ENCODE measurements at regions not wholly inside any gene's neighbourhood (a gene's known extent, or its start where the extent isn't known, plus 50 kb on each side); places are given as distances from the start of the nearest gene placed in this dataset.

GRCh38 chr1:29466258-29466657 is 229.9 kb downstream of the PTPRU start:
- intact Hi-C loops (cut with micrococcal nuclease): no loop called here

GRCh38 chr1:29465755-29466154 is 229.4 kb downstream of the PTPRU start:
- intact Hi-C loops (cut with micrococcal nuclease): no loop called here

- intact Hi-C loops (cut with micrococcal nuclease): no loop called here
Observed at GRCh38 chr1:29462096-29462495, 225.8 kb downstream of the PTPRU start.

- intact Hi-C loops (cut with micrococcal nuclease): no loop called here
Observed at GRCh38 chr1:29461115-29461739, 224.9 kb downstream of the PTPRU start.

DNA sequence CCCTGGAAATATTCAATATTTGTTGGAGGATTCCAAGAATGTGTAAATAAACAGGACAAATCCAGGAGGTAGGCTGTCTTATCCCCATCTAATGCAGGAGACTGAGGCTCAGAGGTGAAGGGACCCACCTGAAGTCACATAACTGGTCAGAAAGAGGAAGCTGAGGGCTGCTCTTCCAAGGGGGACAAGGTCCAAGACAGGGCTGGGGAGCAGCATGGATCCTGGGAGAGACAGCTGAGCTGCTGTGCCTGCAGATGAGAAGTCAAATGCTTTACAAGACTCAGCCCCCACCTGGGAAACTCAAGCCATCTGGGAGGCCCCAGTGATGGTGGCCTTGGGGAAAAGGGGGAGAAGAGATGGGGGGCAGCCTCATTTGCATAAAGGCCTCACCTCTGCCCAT is 224.4 kb downstream of the PTPRU start:
- intact Hi-C loops (cut with micrococcal nuclease): no loop called here

DNA sequence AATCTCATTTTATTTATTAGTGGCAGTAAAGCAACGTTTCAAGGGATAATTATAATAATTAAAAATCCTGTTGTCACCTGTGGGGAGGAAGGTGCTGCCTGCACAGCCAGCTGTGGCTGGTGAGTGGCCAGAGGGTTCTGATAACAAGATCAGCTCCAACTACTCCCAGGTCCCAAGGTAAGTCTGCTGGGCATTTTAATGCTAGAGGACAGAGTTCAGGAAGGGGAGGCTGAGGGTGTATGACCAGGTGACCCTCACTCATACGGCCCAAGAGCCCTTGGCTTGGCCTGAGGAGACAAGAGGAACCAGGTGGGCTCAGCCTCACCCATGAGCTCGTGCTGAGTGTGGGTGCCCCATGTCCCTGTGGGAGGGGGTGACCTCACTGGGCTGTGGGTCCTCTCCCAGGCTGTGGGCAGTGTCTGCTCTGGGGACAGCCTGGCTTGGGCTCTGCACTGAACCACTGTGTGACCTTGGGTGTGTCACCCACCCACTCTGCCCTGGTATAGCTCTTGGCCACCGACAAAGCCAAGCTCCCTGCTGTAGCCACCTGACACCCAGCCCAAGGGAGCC is 223.8 kb downstream of the PTPRU start:
- intact Hi-C loops (cut with micrococcal nuclease): no loop called here

DNA sequence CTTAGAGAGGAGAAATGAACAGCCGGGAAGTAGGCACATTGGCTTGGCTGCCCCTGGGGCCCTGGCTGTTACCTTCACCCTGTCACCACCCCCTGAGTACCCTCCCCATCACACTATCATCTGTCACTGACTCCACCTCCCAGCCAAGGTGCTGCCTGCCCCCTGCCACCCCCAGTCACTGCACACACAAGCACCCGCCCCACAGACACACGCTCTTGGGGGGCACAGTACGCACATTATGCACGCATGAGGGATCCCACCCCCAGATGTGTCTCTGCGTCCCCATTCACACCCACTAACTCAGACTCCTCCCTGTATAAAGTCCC is 223.3 kb downstream of the PTPRU start:
- intact Hi-C loops (cut with micrococcal nuclease): no loop called here

DNA sequence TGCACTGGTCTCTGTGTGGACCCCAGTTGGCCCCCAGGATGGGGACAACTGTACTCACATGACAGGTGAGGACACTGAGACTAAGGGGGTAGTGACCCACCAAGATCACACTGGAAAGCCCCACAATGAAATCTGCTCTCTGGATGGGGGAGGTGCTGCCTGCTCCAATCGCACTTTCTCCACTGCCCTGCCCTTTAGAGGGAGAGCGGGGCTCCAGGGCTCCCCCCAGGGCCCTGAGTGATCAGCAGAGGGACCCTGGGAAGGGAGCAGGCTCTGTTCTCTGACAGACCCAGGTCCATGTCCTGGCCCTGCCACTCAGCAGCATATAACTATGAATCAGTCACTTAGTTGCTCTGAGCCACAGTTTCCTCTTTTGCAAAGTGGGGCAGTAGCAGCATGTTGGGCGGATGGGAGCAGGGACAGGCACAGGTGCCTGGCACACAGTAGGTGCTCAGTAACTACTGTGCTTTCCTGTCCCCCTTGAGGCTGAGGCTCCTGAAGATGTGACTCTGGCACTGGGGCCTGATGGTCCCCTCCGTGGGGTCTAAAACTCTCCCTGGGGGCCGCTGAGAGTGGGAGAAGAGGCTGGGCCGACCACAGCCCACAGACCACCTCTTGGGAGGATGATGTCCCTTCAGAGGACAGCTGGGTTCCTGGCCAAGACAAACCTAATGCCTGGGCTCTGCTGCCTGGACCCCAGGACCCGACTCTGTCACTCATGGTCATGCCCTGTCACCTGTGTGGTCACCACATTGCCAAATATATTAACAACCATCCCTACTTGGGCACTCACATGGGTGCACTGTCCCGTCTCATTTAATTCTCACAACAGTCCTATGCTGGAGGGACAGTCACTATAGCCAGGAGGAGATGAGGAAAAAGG is 222.7 kb downstream of the PTPRU start:
- intact Hi-C loops (cut with micrococcal nuclease): no loop called here

- intact Hi-C loops (cut with micrococcal nuclease): no loop called here
Observed at GRCh38 chr1:29457496-29458368, 221.4 kb downstream of the PTPRU start.

DNA sequence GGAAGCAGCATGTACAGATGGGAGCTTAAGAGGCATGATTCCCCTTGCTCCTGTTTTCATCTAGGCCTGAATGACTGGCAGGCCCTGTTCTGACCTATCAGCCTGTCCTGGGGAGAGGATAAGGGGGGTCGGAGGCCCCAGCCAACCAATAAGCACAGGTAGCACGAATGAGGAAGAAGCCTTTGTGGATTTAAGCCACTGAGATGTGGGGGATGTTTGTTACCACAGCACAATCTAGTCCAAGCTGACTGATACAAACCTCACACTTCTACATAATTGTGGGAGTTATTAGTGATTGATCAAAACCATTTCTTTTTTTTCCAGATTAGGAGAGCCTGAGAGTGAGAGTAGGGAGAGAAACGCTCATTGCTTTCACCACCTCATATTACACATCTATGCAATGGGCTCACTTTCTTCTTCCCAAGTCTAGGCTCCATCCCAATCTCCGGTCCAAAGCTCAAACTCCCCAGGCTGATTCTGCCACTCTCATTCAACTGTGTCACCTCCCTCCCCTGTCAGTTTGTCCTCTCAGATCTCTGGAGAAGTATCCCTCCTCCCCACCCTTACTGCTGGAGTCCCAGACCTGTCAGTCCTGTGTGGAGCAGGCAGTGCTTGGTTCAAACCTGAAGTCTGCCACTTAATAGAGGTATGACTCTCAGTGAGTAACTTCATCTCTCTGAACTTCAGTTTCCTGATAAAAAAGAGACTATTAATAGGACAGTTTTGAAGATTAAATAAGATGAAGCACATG is 220.5 kb downstream of the PTPRU start:
- intact Hi-C loops (cut with micrococcal nuclease): no loop called here

DNA sequence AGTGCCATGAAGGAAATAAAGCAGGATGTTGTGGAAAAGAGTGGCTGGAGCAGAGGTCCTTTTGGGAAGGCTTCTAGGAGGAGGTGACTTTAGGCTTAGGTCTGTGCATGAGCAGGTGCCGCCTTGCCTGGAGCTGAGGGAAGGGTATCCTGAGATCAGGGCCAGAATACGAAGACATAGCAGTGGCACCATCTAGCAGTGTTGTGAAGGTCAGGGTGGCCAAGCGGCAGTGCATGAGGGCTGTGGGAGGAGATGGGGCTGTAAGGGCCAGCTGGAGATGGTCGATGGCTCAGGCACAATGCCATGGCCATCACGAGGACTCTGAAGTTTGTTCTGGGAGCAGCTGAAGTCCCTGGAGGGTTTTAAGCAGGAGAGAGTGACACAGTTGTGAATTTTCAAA is 219.5 kb downstream of the PTPRU start:
- intact Hi-C loops (cut with micrococcal nuclease): no loop called here

DNA sequence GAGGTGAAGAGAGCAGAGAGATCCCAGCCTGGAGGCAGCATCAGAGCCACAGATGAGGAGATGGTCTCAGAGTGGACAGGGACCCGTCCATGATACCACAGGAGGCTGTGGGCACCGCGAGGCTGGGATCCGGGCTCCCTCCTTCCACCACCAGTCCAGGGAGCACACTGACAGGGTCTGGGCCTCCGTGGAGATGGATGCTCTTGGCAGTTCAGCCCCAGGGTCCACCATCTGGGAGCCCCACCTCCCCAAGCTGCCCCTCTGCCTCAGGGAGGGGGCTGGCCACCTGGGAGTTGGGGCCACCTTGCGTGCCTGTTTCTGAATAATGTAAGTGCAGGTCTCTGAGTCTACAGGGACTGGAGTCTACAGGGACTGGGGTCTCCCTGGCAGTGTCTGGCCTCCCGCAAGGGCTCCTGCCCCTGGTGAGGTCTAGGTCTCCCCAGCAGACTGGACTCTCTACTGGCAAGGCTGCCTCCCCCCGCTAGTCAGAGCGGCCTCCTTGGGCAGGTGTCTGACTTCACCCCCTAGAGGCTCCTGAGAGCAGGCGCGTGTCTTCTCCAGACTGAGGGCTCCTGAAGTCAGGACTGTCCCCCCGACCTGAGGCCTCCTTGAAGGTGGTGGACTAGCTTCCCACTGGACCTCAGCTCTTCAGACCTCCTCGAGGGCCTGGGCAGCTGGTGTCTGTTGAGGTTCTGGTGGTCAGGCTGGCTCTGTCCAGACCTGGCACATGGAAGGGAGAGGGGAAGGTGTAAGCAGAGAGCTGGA is 218.5 kb downstream of the PTPRU start:
- intact Hi-C loops (cut with micrococcal nuclease): no loop called here

GRCh38 chr1:29453502-29454240 is 217.3 kb downstream of the PTPRU start:
- intact Hi-C loops (cut with micrococcal nuclease): no loop called here

GRCh38 chr1:29452463-29453230 is 216.3 kb downstream of the PTPRU start:
- intact Hi-C loops (cut with micrococcal nuclease): no loop called here

DNA sequence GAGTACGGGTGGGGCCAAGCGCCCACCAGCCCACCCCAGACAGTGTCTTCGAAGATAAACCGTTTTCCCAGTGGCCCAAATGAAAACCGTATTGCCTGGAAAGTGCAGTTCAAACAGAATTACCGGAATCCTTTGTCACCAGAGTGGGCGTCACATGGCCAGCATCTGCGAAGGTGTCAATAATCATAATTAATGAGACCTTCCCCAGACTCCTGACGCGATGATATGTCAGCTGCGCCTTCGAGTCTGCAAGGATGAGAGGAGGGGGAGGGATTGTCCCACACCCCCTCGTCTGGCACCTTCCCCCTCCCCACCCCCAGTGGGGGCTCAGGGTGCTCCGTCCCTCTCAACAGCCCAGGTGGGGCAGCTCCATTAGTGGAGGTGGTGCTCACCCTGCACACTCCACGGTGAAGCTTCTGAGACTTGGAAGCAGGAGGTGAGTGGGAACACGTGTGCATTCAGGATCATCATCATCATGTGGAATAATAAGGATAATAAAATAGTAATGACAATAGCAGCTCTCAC is 215.1 kb downstream of the PTPRU start:
- intact Hi-C loops (cut with micrococcal nuclease): no loop called here

- intact Hi-C loops (cut with micrococcal nuclease): no loop called here
Observed at GRCh38 chr1:29450591-29450990, 214.3 kb downstream of the PTPRU start.

DNA sequence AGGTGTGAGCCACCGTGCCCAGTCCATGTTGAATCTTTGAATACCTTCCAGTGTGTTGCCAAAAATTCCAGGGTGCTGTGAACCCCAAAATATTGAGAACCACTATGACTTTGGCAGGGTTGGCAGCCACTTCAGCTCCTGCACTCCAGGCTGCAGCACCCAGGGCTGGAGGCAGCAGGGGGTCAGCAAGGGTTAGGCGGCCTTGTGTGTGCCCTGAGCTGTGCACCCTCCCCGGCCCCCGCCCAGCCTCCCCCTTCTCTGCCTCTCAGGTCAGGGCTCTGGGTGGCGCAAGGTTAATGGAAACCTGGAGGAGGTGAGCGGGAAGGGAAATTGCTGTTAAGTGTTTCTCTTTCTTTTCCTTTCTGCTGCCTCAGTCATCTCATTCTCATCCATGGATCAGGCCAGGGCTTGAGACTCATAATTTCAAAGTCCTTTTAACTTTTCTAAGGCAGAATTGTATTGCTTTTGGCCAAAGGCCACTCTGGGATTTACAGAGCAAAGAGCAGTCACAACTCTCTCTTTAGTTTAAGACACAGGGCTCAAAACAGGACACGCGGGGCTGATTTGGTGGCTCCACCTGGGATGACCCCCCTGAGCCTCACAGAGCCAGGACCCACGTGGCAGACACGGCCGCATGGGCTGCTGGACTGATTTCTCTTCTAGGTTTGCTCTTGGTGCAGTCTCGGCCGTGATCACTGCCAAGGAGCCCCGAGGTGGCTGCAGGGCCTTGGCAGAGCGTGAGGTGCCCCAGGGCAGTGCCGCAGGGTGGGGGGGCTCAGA is 212.3 kb downstream of the PTPRU start:
- intact Hi-C loops (cut with micrococcal nuclease): no loop called here

DNA sequence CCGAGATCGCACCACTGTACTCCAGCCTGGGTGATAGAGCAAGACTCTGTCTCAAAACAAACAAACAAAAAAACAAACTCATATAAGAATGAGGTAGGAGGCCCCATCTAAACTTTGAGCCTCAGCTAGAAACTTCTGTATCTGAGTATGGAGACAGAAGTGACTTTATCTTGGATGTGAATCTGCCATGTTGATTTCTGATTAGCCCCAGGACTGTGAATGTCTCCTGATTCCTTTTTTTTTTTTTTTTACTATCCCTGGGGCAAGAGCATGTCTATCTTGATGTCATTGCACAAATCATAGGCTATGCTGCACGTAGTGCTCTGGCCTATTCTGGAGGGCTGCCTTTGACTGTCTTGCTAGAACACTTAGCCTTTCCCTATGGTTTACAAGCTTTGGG is 211.0 kb downstream of the PTPRU start:
- intact Hi-C loops (cut with micrococcal nuclease): no loop called here

All from T-helper 2 cell treated with Interferon-gamma antibody and Interleukin-4, amounts not matched to agents 100 ng/mL and 5 ng/mL, for 36 hours (primary cell).